Suppressor macrophage treated with lipopolysaccharide for 4 hours (primary cell): ENCODE measurements at regions not wholly inside any gene's neighbourhood (a gene's known extent, or its start where the extent isn't known, plus 50 kb on each side); places are given as distances from the start of the nearest gene placed in this dataset.

ENCODE experiments used
- DNase-seq: peaks from one replicate; pipeline ENCODE4 v3.0.0-alpha.2; 2020

GRCh38 chr13:50071379-50071778, 56.1 kb downstream of the KCNRG start:
- DNase-seq, result no peak

- no peak for DNase-seq
Observed at GRCh38 chr13:50072676-50073075, 57.4 kb downstream of the KCNRG start.

GRCh38 chr13:50073340-50073739, 58.1 kb downstream of the KCNRG start:
- no peak for DNase-seq

- DNase-seq, result peak; percentile 24
Observed at GRCh38 chr13:50074843-50075242, 59.6 kb downstream of the KCNRG start.

GRCh38 chr13:50075619-50076097, 60.4 kb downstream of the KCNRG start:
- no peak for DNase-seq

- DNase-seq, result no peak
Observed at GRCh38 chr13:50077431-50077830, 62.2 kb downstream of the KCNRG start.

- no peak for DNase-seq
Observed at GRCh38 chr13:50078231-50078894, 63.1 kb downstream of the KCNRG start.

- DNase-seq, result no peak
Observed at GRCh38 chr13:50078895-50079654, 63.8 kb downstream of the KCNRG start.

- DNase-seq, result no peak
Observed at GRCh38 chr13:50079655-50080202, 64.5 kb downstream of the KCNRG start.

GRCh38 chr13:50080203-50080910, 65.1 kb downstream of the KCNRG start:
- DNase-seq, result peak; percentile 63

- peak; percentile 33 for DNase-seq
Observed at GRCh38 chr13:50080911-50081678, 65.9 kb downstream of the KCNRG start.

- peak; percentile 100 for DNase-seq
Observed at GRCh38 chr13:50081679-50082425, 66.6 kb downstream of the KCNRG start.

GRCh38 chr13:50082426-50083281, 67.4 kb downstream of the KCNRG start:
- peak; percentile 59 for DNase-seq

- peak; percentile 70 for DNase-seq
Observed at GRCh38 chr13:50085063-50085462, 69.8 kb downstream of the KCNRG start.

- DNase-seq, result no peak
Observed at GRCh38 chr13:50089633-50090032, 74.4 kb downstream of the KCNRG start.

GRCh38 chr13:50090211-50090610, 75.0 kb downstream of the KCNRG start:
- DNase-seq, result no peak

- DNase-seq, result no peak
Observed at GRCh38 chr13:50094615-50095293, 79.5 kb downstream of the KCNRG start.

GRCh38 chr13:50098693-50099092, 83.4 kb downstream of the KCNRG start:
- DNase-seq, result no peak

- no peak for DNase-seq
Observed at GRCh38 chr13:50099473-50099872, 84.2 kb downstream of the KCNRG start.

- DNase-seq, result no peak
Observed at GRCh38 chr13:50101590-50101989, 86.3 kb downstream of the KCNRG start.
